ENCODE measurements at regions not wholly inside any gene's neighbourhood (a gene's known extent, or its start where the extent isn't known, plus 50 kb on each side); places are given as distances from the start of the nearest gene placed in this dataset.
A peak's percentile ranks its signal among the peaks of the same experiment; 100 is the strongest.

- ChIA-PET POLR2A (ENCODE audit: partially characterized antibody) (no interaction called here), CTCF (ENCODE audit: partially characterized antibody) (no interaction called here)
- Histone ChIP-seq H3K27me3 (ENCODE audit: insufficient read depth, low read length) (no peaks in the 10 kb centered on the region), H3K9me3 (ENCODE audit: control insufficient read depth in 1 of 2, low read length in 2 of 2) (peaks cover 0 to 3% of the 10 kb centered on the region in 2 donors), H3K36me3 (ENCODE audit: insufficient read depth, low read length) (no peaks in the 10 kb centered on the region), H3K4me1 (ENCODE audit: insufficient read depth, low read length) (no peaks in the 10 kb centered on the region), H3K27ac (ENCODE audit: low read depth, low read length) (no peak overlapping the region), H3K4me3 (ENCODE audit: low read length in 2 of 2) (no peak overlapping the region)
- peaks cover 1 to 4% of the 10 kb centered on the region in 2 donors for H3K36me3 Mint-ChIP-seq
- DNase-seq = no peak
- H3K9me3 Mint-ChIP-seq = peaks cover 0 to 32% (median 20%) of the 10 kb centered on the region in 8 donors
- no peak overlapping the region for H3K27ac Mint-ChIP-seq
- no peak overlapping the region for H3K4me3 Mint-ChIP-seq
- H3K27me3 Mint-ChIP-seq = peaks cover 16% of the 10 kb centered on the region in 2 donors
- intact Hi-C loops (cut with micrococcal nuclease) = no loop called here
- H3K4me1 Mint-ChIP-seq = peaks cover 0 to 6% (median 3%) of the 10 kb centered on the region in 4 donors
Observed at GRCh38 chr7:18081617-18082016, 54.0 kb upstream of the PRPS1L1 start.

- H3K27ac Mint-ChIP-seq = no peak overlapping the region
- H3K4me3 ChIP-seq (ENCODE audit: low read length in 2 of 2) = no peak overlapping the region
- H3K9me3 ChIP-seq (ENCODE audit: control insufficient read depth in 1 of 2, low read length in 2 of 2) = peaks cover 0 to 3% of the 10 kb centered on the region in 2 donors
- intact Hi-C loops (cut with micrococcal nuclease) = no loop called here
- peaks cover 2% of the 10 kb centered on the region for H3K27me3 ChIP-seq (ENCODE audit: insufficient read depth, low read length)
- H3K36me3 Mint-ChIP-seq = peaks cover 1 to 4% of the 10 kb centered on the region in 2 donors
- H3K4me1 Mint-ChIP-seq = peaks cover 0 to 6% (median 4%) of the 10 kb centered on the region in 4 donors
- POLR2A ChIA-PET (ENCODE audit: partially characterized antibody) = no interaction called here
- no peak for DNase-seq
- H3K27ac ChIP-seq (ENCODE audit: low read depth, low read length) = no peak overlapping the region
- H3K36me3 ChIP-seq (ENCODE audit: insufficient read depth, low read length) = no peaks in the 10 kb centered on the region
- peaks cover 0 to 32% (median 20%) of the 10 kb centered on the region in 8 donors for H3K9me3 Mint-ChIP-seq
- H3K4me1 ChIP-seq (ENCODE audit: insufficient read depth, low read length) = no peaks in the 10 kb centered on the region
- peaks cover 16 to 19% of the 10 kb centered on the region in 2 donors for H3K27me3 Mint-ChIP-seq
- CTCF ChIA-PET (ENCODE audit: partially characterized antibody) = no interaction called here
- H3K4me3 Mint-ChIP-seq = no peak overlapping the region
Observed at GRCh38 chr7:18082169-18082568, 54.5 kb upstream of the PRPS1L1 start.

- POLR2A ChIA-PET (ENCODE audit: partially characterized antibody) = no interaction called here
- H3K4me1 ChIP-seq (ENCODE audit: insufficient read depth, low read length) = no peaks in the 10 kb centered on the region
- Mint-ChIP-seq H3K27me3 (peaks cover 26 to 33% of the 10 kb centered on the region in 2 donors), H3K4me3 (peak overlapping the region in 7 of 8 donors; percentile 32 to 76 (median 51)), H3K27ac (no peak overlapping the region), H3K9me3 (peaks cover 0 to 27% (median 13%) of the 10 kb centered on the region in 8 donors), H3K36me3 (peaks cover 1 to 3% of the 10 kb centered on the region in 2 donors), H3K4me1 (peaks cover 0 to 6% (median 4%) of the 10 kb centered on the region in 4 donors)
- no peaks in the 10 kb centered on the region for H3K36me3 ChIP-seq (ENCODE audit: insufficient read depth, low read length)
- CTCF ChIA-PET (ENCODE audit: partially characterized antibody) = interaction anchor here (1.1 kb wide), 1 partner anchor 18 kb away, joined by 3 read pairs; no protein-coding TSS in a partner anchor
- peaks cover 5% of the 10 kb centered on the region for H3K27me3 ChIP-seq (ENCODE audit: insufficient read depth, low read length)
- H3K4me3 ChIP-seq (ENCODE audit: low read length in 2 of 2) = no peak overlapping the region
- no peak overlapping the region for H3K27ac ChIP-seq (ENCODE audit: low read depth, low read length)
- H3K9me3 ChIP-seq (ENCODE audit: control insufficient read depth in 1 of 2, low read length in 2 of 2) = peaks cover 0 to 3% of the 10 kb centered on the region in 2 donors
- intact Hi-C loops (cut with micrococcal nuclease) = no loop called here
- no peak for DNase-seq
Observed at GRCh38 chr7:18086165-18087025, 58.7 kb upstream of the PRPS1L1 start.

- H3K4me1 ChIP-seq (ENCODE audit: insufficient read depth, low read length) = no peaks in the 10 kb centered on the region
- Mint-ChIP-seq H3K4me1 (peaks cover 0 to 6% (median 4%) of the 10 kb centered on the region in 4 donors), H3K4me3 (peak overlapping the region; percentile 15 to 59 (median 28)), H3K27ac (no peak overlapping the region), H3K9me3 (peaks cover 0 to 19% (median 6%) of the 10 kb centered on the region in 8 donors), H3K27me3 (peaks cover 27 to 33% of the 10 kb centered on the region in 2 donors), H3K36me3 (no peaks in the 10 kb centered on the region)
- H3K27me3 ChIP-seq (ENCODE audit: insufficient read depth, low read length) = peaks cover 5% of the 10 kb centered on the region
- peaks cover 0 to 3% of the 10 kb centered on the region in 2 donors for H3K9me3 ChIP-seq (ENCODE audit: control insufficient read depth in 1 of 2, low read length in 2 of 2)
- POLR2A ChIA-PET (ENCODE audit: partially characterized antibody) = no interaction called here
- no peaks in the 10 kb centered on the region for H3K36me3 ChIP-seq (ENCODE audit: insufficient read depth, low read length)
- no peak for DNase-seq
- H3K4me3 ChIP-seq (ENCODE audit: low read length in 2 of 2) = no peak overlapping the region
- CTCF ChIA-PET (ENCODE audit: partially characterized antibody) = no interaction called here
- intact Hi-C loops (cut with micrococcal nuclease) = no loop called here
- H3K27ac ChIP-seq (ENCODE audit: low read depth, low read length) = no peak overlapping the region
Observed at GRCh38 chr7:18087026-18087686, 59.5 kb upstream of the PRPS1L1 start.

GRCh38 chr7:18087687-18088078 is 60.0 kb upstream of the PRPS1L1 start:
- peaks cover 27 to 33% of the 10 kb centered on the region in 2 donors for H3K27me3 Mint-ChIP-seq
- POLR2A ChIA-PET (ENCODE audit: partially characterized antibody) = no interaction called here
- no peak overlapping the region for H3K27ac Mint-ChIP-seq
- peak overlapping the region in 4 of 8 donors; percentile 5 to 22 (median 16) for H3K4me3 Mint-ChIP-seq
- intact Hi-C loops (cut with micrococcal nuclease) = no loop called here
- no peak for DNase-seq
- peaks cover 5% of the 10 kb centered on the region for H3K27me3 ChIP-seq (ENCODE audit: insufficient read depth, low read length)
- H3K9me3 ChIP-seq (ENCODE audit: control insufficient read depth in 1 of 2, low read length in 2 of 2) = no peaks in the 10 kb centered on the region
- no peaks in the 10 kb centered on the region for H3K4me1 ChIP-seq (ENCODE audit: insufficient read depth, low read length)
- peaks cover 0 to 17% (median 4%) of the 10 kb centered on the region in 8 donors for H3K9me3 Mint-ChIP-seq
- H3K27ac ChIP-seq (ENCODE audit: low read depth, low read length) = no peak overlapping the region
- H3K4me3 ChIP-seq (ENCODE audit: low read length in 2 of 2) = no peak overlapping the region
- no peaks in the 10 kb centered on the region for H3K36me3 ChIP-seq (ENCODE audit: insufficient read depth, low read length)
- H3K4me1 Mint-ChIP-seq = peaks cover 0 to 6% (median 4%) of the 10 kb centered on the region in 4 donors
- no peaks in the 10 kb centered on the region for H3K36me3 Mint-ChIP-seq
- CTCF ChIA-PET (ENCODE audit: partially characterized antibody) = no interaction called here

- H3K27ac ChIP-seq (ENCODE audit: low read depth, low read length) = no peak overlapping the region
- peaks cover 0 to 3% of the 10 kb centered on the region in 2 donors for H3K27me3 Mint-ChIP-seq
- ChIA-PET POLR2A (ENCODE audit: partially characterized antibody) (no interaction called here), CTCF (ENCODE audit: partially characterized antibody) (no interaction called here)
- H3K36me3 ChIP-seq (ENCODE audit: insufficient read depth, low read length) = no peaks in the 10 kb centered on the region
- H3K4me1 ChIP-seq (ENCODE audit: insufficient read depth, low read length) = no peaks in the 10 kb centered on the region
- no peaks in the 10 kb centered on the region for H3K27me3 ChIP-seq (ENCODE audit: insufficient read depth, low read length)
- H3K4me3 Mint-ChIP-seq = no peak overlapping the region
- DNase-seq = no peak
- no peak overlapping the region for H3K27ac Mint-ChIP-seq
- no peak overlapping the region for H3K4me3 ChIP-seq (ENCODE audit: low read length in 2 of 2)
- H3K36me3 Mint-ChIP-seq = no peaks in the 10 kb centered on the region
- H3K4me1 Mint-ChIP-seq = no peaks in the 10 kb centered on the region
- intact Hi-C loops (cut with micrococcal nuclease) = no loop called here
- H3K9me3 ChIP-seq (ENCODE audit: control insufficient read depth in 1 of 2, low read length in 2 of 2) = no peaks in the 10 kb centered on the region
- H3K9me3 Mint-ChIP-seq = peaks cover 0 to 4% (median 0%) of the 10 kb centered on the region in 8 donors
Observed at GRCh38 chr7:18096087-18096486, 68.4 kb upstream of the PRPS1L1 start.

- Histone ChIP-seq H3K9me3 (ENCODE audit: control insufficient read depth in 1 of 2, low read length in 2 of 2) (no peaks in the 10 kb centered on the region), H3K4me3 (ENCODE audit: low read length in 2 of 2) (no peak overlapping the region), H3K27ac (ENCODE audit: low read depth, low read length) (no peak overlapping the region), H3K27me3 (ENCODE audit: insufficient read depth, low read length) (no peaks in the 10 kb centered on the region), H3K36me3 (ENCODE audit: insufficient read depth, low read length) (no peaks in the 10 kb centered on the region), H3K4me1 (ENCODE audit: insufficient read depth, low read length) (no peaks in the 10 kb centered on the region)
- Mint-ChIP-seq H3K36me3 (no peaks in the 10 kb centered on the region), H3K9me3 (peaks cover 0 to 6% (median under 1%) of the 10 kb centered on the region in 8 donors), H3K27ac (no peak overlapping the region), H3K27me3 (peaks cover 0 to 5% of the 10 kb centered on the region in 2 donors), H3K4me1 (no peaks in the 10 kb centered on the region), H3K4me3 (no peak overlapping the region)
- ChIA-PET CTCF (ENCODE audit: partially characterized antibody) (no interaction called here), POLR2A (ENCODE audit: partially characterized antibody) (no interaction called here)
- intact Hi-C loops (cut with micrococcal nuclease) = no loop called here
- DNase-seq = no peak
Observed at GRCh38 chr7:18102576-18102975, 74.9 kb upstream of the PRPS1L1 start.
